ENCODE measurements at regions not wholly inside any gene's neighbourhood (a gene's known extent, or its start where the extent isn't known, plus 50 kb on each side); places are given as distances from the start of the nearest gene placed in this dataset.
"Not testable (repeated sequence)": the region's sequence is repeated elsewhere in the genome, so short reads cannot be mapped to it uniquely, and the experiment has no call there.

DNA sequence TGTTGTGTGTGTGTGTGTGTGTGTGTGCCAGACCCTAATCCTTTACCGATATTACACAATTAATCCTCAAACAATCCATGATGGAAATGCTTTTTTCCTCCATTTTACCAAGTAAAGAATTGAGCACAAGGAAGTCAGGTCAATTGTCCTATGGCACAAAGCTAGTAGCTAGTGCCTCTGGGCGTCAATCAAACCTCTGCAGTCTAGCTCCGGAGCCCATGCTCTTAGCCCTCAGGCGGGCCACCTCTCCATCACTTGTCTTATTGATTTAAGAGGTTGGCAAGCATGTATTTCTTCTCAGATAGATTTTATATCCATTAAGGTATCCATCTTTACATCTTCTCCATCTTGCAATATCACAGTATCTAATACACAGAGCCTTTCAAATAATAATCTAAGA is 886.6 kb downstream of the TBL1XR1 start:
- DNase-seq: no peak

DNA sequence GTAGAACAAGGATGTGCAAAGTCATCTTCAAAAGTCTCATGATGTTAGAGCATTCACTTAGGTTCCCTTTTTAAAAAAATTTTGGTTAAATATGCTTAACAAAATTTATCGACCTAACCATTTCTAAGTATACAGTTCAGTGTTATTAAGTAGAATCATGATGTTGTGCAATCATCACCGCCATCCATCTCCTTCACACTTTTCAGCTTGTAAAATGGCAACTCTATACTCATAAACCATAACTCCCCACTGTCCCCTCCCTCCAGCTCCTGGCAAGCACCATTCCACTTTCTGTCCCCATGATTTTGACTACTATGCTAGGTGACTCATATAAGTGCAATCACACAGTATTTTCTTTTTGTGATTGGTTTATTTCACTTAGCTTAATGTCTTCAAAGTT is 895.0 kb downstream of the TBL1XR1 start:
- no peak for DNase-seq

DNA sequence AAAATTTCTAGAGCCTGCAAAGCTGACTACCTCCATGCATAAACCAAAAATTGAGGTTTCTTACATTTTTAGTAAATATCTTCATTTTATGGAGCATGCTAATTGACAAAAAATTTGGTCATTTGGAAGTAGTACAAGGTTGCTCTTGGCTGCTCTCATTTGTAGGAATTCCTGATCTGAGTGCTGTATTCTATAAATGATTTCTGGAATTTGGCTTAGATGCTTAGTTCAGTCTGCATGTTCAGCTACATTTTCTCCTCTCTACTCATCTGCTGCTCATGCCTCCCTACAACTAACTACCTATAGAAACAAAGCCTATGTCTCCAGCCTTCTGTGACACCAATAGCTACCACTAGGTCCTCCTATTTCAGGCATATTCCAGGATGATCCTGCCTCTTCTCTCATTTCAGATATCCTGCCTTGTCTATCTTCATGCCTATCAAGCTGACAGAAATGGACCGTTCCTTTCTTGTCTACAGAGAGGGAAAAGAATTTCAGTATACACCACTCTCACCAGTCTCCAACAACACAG is 901.1 kb downstream of the TBL1XR1 start:
- no peak for DNase-seq

DNA sequence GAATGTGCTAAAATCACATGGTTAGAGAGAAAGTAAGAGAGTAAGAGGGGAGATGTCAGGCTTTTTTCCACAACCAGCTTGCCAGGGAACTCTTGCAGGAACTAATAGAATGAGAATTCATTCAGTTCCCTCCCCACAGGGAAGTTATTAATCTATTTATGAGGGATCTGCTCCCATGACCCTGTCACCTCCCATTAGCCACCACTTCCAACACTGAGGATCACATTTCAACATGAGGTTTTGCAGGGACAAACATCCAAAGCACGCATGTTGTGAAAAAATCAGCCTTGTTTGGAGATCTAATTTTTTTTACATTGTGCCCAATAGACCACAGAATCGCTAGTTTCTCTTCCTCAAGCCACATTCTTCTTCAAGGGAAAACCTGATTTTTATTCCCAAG is 904.0 kb downstream of the TBL1XR1 start:
- DNase-seq: no peak

DNA sequence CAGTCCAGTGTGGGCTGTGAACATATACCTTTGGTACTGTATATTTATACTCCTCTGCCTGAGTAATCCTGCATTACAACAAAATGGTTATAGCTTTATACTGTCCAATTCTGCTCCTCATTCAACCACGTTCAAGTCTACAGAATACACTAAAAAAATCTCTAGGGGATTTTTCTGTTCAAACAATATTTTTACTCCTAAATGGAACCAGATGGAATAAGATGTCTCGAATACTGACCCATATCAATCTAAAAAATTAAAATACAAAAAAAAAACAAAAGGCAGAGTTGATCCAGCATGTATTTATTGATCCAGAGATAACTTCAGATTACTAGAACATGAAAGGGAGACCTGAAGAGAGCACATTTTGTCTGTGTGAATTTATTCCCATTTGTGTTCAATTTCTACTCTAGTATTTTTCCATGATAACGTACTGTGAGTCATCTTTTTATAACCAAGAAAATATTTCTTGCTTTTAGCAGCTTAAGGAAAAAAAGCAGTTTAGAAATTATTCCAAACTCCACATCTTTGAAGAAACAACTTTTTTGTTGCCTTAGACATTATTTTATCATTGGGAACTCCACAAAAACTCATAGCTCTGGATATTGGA is 910.7 kb downstream of the TBL1XR1 start:
- no peak for DNase-seq

DNA sequence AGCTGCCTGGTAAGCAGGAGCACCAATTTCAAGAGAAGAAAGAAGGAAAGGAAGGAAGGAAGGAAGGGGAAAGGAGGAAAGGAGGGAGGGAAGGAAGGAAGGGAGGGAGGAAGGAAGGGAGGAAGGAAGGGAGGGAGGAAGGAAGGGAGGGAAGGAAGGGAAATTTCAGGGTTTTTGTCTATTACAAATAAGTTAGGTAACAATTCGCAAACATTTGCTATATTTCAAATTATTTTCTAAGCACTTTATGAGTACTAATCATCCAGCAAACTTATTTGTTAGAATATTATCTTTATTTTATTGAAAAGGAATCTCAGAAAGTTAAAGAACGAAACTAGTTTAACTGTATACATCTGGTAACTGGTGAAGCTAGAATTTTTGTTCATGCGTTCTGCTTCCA is 921.7 kb downstream of the TBL1XR1 start:
- DNase-seq: no peak

DNA sequence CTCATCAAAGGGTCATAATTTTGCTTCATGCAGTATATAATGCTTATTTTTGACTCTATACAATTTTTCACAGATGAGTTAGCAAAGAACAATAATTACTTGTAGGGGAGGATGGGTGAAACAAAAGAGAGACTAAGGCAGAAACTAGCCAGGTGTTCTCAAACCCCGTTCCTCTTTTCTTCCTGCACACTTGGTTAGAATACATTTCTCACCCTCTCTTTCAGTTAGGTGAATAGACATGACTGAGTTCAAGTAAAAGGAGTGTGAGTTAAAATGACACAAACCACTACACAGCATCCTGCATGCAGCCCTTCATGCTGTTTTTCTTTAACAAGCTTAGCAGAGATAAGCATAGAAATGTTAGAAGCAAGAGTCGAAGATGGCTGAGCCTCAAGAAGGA is 922.2 kb downstream of the TBL1XR1 start:
- DNase-seq: no peak

DNA sequence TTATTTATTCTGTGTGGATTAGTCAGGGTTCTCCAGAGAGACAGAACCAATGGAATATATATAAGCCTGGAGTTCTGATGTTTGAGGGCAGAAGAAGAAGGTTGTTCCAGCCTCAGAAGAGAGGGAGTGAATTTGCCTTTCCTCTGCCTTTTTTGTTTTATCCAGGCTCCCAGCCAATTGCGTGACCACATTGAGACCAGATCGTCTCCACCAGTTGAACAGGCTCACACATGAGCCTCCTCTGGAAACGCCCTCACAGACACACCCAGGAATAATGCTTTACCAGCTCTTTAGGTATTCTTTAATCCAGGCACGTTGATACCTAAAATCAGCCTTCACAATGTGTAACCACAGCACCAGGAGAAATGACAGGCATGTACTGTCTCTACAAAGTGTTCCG is 923.1 kb downstream of the TBL1XR1 start:
- no peak for DNase-seq

DNA sequence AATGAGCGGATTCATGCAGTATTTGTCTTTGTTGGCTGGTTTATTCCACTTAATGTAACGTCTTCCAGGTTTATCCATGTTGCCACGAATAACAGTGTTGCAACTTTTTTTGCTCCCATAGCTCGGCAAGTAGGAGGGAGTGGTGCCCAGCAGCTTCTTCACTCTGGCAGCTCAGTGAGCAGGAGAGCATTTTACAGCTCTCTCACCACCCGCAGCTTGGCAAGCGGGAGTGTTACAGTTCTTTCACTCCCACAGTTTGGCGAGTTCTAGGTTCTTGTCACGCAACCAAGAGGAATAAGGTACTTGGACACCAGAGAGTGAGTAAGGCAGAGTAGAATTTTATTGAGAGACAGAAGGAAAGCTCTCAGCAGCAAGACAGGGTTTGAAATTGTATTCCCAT is 935.2 kb downstream of the TBL1XR1 start:
- DNase-seq: no peak

DNA sequence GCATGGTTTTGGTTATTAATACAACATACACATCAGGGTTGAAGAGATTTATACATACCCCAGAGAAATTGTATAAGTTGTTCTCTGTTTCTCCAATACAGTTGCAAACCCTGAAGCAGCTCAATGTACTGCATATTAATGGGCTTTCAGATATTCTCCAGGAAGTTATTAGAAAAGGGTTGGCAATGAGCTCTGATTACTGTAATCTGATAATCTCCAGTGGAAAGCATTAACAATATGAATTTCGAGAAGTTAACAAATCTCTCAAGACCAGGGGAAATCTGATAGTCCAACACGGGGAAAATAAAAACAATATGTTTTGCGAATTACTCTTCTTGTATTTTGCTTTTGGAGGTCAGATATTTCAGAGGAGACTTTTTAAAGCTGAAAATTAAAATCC is 950.1 kb downstream of the TBL1XR1 start:
- DNase-seq: no peak

DNA sequence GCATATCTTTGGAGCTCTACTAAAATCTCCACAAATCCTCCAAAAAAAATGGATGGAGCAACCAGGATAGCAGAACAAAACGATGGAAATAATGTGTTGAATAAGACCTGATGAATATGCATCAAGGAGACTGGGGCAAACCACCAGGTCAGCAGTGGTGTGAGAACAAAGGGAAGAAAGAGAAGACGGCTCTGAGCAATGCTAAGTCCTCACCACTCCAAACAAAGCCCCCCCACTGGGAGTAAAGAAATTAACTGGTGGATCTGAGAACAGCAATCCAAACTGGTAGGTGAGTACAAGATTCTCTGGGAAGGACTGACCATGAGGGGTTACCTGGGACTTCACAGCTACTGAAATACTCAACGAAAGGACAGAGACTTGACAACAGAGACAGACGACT is 977.3 kb downstream of the TBL1XR1 start:
- no peak for DNase-seq

DNA sequence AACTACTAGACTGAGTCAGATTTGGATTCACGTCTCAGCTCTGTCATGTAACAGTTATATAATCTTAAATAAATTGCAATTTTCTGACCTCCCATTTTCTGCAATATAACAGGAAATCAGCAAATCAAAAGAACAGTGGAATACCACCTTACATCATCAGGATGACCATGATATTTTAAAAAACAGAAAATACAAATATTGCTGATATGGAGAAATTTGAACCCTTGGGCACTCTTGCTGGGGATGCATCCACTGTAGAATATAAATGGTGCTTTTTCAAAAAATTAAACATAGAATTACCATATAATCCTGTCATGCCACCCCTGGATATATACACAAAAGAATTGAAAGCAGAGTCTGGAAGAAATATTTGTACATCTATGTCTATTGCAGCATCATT is 982.5 kb downstream of the TBL1XR1 start:
- DNase-seq: no peak

DNA sequence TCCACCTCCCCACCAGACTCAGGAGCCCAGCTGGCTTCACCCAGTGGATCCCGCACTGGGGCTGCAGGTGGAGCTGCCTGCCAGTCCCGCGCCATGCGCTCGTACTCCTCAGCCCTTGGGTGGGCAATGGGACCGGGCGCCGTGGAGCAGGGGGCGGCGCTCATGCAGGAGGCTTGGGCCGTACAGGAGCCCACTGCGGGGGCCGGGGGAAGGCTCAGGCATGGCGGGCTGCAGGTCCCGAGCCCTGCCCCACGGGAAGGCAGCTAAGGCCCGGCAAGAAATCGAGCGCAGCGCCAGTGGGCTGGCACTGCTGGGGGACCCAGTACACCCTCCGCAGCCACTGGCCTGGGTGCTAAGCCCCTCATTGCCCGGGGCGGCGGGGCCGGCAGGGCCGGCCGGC is 984.0 kb downstream of the TBL1XR1 start:
- not testable (repeated sequence) for DNase-seq

DNA sequence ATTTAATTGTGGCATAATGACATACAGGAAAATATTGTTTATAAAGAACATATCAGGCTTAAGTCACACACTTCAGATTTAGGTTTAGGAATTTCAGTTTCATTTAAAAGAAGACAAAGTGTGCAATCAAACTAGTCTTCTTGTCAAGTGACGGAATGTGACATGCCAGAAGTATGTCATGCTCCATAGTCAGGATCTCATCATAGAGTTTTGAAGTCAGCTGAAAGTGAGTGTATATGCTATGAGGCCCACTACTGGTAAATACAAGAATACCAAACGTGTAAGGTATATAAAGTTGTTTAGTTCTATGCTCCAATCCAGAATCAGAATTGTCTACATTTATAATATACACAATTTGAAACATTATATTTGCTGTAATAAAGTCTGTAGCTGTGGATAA is 988.4 kb downstream of the TBL1XR1 start:
- DNase-seq: no peak

DNA sequence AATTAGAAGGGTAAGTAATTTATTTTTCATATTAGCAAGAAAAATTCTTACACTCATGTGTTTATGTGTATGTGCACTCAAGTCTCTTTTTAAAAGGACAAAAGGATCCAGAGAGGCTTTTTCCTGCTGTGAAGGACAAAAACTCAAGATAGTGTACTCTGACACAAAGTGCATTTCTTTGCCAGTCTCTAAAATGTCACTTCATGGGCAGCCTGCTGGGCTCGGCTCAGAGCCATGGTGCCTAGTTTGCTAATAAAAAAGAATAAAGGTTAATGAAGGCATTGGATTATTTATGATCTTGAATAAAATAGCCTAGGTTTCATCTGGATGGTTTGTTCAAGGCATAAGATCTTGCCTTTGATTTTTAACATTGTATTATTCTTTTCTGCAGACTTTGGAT is 989.0 kb downstream of the TBL1XR1 start:
- DNase-seq: no peak

DNA sequence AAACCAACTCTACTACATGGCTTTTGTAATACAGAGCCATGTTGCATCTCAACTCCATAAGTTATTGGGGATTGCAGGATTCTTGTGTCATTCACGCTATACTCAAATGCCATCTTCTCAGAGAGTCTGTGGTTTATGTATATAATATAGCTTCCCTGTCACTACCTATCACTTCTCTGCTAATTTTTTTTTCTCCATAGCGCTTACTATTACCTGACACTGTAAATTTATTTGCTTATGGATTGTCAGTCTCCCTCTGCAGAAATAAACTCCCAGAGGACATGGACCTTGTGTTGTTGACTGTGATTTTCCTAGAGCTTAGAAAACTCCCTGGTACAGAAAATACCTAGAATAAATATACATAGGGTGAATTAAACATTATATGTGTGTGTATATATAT is 990.5 kb downstream of the TBL1XR1 start:
- no peak for DNase-seq

DNA sequence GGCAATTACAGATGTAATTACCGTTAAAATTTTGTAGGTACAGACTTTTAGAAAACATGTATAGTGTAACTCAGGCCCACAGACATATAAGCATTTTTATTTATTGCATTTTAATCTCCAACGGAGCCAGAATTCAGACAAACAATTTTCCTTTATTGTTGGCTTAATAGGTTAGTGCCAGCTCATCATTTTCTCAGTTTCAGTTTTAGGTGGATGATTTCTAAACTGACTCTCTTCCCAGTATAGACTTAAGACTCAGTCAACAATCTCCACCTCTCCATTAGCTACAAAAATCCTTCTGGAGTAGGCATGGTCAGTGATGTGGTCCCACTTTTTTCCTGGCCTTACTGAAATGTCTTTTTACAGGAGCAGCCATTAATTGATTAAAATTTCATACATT is 994.6 kb downstream of the TBL1XR1 start:
- no peak for DNase-seq

DNA sequence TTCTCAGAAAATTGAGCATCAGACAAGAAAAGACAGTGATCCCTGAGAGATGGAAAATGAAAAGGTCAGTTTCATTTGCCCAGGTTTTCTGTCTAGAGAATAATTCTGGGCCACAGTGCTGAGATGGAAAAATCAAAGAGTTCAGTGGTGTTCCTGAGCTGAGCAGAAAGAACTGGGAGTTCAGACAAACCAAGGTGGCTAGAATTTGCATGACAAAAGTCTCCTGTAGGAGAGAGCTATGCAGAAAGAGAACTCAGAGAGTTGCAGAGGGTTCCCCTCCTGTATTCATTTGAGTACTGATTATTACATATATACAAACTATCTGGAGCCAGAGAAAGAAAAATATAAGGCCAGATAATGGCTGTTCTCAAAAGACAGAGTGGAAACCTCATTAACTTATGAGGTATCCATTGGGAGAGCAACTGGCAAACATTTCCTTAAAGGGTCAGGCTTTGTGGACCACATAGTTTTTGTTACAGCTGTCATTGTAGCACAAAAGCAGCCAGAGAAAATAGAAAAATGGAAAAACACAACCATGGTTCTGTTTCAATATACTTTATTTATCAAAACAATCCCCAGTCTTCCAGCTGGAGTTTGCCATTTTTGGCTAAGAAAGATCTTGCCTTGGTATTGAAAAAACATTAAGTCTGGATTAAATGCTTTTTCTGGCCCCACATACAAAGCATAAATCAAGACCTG is 1004.1 kb downstream of the TBL1XR1 start:
- DNase-seq: no peak

DNA sequence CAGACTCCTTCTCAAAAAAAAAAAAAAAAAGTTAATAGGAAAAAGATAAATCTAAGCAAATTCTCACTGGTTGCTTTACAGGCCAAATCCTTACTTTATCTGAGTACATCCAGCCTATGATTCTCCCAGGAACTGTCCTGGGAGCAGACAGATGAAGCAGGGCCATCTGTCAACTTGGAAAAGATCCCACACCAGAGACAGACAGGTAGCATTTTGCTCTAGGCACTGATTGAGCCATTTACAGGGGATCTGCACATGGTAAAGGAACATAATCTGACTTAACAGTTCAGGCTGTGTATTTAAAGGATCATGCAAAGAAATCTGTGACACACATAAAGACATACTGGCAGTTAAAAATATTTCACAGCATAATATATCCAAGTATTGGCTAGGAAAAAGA is 1006.5 kb downstream of the TBL1XR1 start:
- DNase-seq: no peak

DNA sequence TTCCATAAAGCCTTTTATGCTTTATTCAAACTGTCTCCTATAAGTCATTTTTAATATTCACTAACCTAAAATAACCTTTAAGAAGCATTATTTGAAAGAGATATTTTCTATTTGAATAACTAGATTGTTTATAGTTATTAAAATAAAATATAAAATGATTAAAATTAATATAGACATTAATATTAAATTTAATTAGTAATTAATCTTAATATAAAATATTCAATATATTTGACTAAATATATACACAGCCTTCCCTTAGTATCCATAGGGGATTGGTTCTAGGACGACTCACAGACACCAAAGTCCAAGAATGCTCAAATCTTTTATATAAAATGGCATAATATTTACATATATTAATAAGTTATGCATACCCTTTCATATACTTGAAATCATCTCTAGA is 1014.1 kb downstream of the TBL1XR1 start:
- no peak for DNase-seq

DNA sequence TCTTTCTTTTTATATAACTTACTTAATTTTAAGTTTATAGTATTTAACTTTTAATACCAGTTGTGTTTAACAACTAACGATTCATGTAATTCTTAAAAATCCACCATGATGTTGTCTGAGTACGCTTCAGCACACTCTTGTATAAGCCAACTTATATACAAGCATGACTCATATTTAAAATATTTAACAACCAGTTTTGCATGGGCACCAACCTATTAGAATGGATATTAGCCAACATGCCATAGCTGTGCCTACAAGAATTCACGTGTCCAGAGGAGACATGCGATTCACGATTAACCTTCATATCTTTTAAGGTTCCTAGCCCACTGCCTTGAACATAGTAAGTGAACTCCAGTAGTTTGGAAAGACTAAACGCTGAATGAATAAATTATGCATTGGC is 1023.2 kb downstream of the TBL1XR1 start:
- DNase-seq: no peak

DNA sequence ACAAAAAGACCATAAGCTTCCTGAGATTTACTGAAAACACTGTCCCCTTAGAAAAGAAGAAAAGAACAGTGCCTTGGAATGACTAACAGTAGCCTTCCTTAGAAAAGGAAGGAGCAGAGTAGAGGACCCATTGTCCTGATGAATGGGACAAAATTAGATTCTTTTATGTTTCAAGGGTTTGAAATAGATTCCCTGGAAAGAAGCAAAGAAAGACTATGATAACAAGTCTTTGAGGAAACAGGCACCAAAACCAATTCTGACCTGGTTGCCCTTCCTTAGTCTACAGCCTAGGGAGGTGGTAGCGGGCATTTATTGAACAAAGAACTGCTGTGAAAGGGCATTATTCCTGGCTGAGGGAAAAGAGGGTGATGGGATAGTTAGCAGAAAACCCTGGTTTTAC is 1024.8 kb downstream of the TBL1XR1 start:
- no peak for DNase-seq

DNA sequence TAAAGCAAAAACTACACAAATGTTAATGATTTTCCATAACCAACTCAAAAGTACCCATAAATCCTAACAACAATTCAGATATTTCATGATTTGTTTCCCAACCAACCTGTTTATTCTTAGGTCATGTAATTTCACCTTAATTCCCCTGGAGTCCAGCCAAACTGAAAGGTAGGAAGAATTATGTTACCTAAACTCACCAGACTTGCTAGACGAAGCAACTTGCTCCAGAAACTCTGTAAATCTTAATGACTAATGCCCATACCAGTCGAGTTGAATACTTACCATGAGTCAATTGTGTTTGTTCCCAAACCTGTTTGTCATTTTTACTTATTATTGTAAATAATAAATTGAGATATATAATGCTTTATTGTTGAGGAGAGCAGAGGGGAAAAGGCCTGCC is 1030.0 kb downstream of the TBL1XR1 start:
- DNase-seq: no peak

DNA sequence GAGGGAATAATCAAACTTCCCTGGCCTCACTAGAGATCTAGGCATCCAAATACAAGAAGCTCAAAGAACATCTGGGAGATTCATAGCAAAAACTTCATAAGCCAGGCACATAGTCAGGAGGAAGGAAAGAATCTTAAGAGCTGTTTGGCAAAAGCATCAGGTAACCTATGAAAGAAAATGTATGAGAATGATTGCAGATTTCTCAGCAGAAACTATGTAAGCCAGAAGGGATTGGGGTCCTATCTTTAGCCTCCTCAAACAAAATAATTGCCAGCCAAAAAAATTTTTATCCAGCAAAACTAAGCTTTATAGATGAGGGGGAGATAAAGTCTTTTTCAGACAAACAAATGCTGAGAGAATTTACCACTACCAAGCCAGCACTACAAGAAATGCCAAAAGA is 1036.3 kb downstream of the TBL1XR1 start:
- DNase-seq: no peak

DNA sequence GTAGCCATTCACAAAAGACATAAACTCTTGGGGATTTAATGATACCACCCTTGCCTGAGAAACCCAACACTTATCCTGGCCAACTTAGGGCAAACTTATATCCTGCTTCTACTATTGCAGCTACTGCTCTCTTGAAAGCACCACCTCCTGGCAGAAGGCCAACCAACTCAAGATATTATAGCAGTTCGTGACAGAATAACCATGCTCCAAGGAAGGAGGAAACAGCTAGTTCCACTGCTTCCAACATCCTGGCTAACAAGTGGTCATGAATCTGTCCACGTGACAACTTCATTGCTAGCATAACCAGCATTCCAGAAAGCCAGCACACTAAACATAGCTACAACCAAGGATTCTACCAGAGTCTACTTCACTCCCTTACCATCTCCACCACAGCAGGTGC is 1037.5 kb downstream of the TBL1XR1 start:
- DNase-seq: no peak

Data from suppressor macrophage (primary cell).